PC-9 (cell line): ENCODE measurements at regions not wholly inside any gene's neighbourhood (a gene's known extent, or its start where the extent isn't known, plus 50 kb on each side); places are given as distances from the start of the nearest gene placed in this dataset.

ENCODE experiments used
- EZH2 ChIP-seq: fragments of 200-600 bp; sonication (generic); IDR thresholded peaks from 2 replicates; pipeline ENCODE4 v1.8.0; 2017; ENCODE audit warnings: antibody characterized with exemption, low read depth
- TF ChIP-seq, protein P1 (sequence below): fragments of 200-600 bp; sonication (generic); conservative IDR thresholded peaks from 2 replicates; pipeline ENCODE4 v1.6.1; 2017; ENCODE audit warnings: mixed run types, antibody characterized with exemption, mild to moderate bottlenecking, moderate library complexity

GRCh38 chr22:49590381-49590780 is 237.3 kb downstream of the BRD1 start:
- TF ChIP-seq, protein P1, sequence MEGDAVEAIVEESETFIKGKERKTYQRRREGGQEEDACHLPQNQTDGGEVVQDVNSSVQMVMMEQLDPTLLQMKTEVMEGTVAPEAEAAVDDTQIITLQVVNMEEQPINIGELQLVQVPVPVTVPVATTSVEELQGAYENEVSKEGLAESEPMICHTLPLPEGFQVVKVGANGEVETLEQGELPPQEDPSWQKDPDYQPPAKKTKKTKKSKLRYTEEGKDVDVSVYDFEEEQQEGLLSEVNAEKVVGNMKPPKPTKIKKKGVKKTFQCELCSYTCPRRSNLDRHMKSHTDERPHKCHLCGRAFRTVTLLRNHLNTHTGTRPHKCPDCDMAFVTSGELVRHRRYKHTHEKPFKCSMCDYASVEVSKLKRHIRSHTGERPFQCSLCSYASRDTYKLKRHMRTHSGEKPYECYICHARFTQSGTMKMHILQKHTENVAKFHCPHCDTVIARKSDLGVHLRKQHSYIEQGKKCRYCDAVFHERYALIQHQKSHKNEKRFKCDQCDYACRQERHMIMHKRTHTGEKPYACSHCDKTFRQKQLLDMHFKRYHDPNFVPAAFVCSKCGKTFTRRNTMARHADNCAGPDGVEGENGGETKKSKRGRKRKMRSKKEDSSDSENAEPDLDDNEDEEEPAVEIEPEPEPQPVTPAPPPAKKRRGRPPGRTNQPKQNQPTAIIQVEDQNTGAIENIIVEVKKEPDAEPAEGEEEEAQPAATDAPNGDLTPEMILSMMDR = no peak
- TF ChIP-seq EZH2 = no peak
